GM19438 (cell line): ENCODE measurements at regions not wholly inside any gene's neighbourhood (a gene's known extent, or its start where the extent isn't known, plus 50 kb on each side); places are given as distances from the start of the nearest gene placed in this dataset.
"Not testable (repeated sequence)": the region's sequence is repeated elsewhere in the genome, so short reads cannot be mapped to it uniquely, and the experiment has no call there.

ENCODE experiments used
- ATAC-seq: cut with Tn5 transposase; IDR thresholded peaks from one replicate; pipeline ENCODE4 v1.9.1; 2021; ENCODE audit warnings: low read depth; ENCODE audit not compliant: unreplicated experiment

- no peak for ATAC-seq
Measured at GRCh38 chr13:59319276-59319675, 844.5 kb downstream of the DIAPH3 start.

DNA sequence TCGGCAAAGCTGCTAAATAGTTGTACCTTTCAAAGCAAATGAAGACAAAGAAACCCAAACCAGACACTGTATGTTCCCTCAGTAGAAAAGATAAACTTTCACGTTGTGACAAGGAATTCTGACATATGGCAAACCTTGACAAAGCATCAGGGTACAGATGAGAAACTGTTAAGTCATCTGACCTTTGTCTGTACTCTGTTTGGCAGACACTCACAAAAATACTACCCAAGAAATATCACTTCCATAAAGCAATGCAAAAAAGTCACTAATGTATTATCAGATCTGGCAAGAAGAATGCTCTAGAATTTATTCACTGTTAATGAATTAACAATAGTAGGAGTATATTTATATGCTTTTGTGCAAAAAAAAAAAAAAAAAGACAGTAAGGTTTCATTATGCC, 843.7 kb downstream of the DIAPH3 start:
- ATAC-seq, result no peak

- not testable (repeated sequence) for ATAC-seq
Measured at GRCh38 chr13:59324401-59324800, 839.3 kb downstream of the DIAPH3 start.

DNA sequence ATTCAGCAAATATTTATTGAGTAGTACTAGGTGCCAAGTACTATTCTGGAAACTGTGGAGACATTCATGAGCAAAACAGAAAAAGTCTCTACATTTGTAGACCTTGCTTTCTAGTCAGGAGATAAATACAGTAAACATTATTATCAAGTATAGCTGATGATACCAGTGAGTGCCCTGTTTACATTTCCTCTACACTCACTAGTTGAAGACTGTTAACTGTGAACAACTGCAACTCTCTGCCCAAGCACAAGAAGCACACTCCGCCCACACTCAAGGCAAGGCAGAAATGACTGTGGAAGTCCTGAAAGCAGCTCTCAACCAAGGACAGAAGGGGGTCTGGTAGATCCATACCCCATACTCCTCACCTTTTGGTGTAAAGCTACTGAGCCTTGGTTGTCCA, 837.0 kb downstream of the DIAPH3 start:
- no peak for ATAC-seq

DNA sequence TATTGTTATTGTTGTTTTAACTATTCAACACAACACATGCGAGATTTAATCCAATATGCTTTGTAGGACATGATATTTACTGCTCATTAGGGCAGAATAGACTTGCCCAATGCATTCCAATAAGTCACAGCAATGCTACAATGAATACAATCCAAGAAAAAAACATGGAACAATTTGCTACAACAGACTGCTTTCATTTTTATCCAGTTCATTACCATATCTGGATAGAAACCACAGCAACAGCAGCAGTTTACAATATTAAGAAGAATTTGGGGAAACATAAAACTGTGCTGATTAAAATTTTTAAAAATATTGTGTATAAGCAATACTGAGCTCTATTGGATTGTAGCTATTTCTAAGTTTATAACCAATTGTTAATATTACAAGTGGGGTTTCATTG, 833.0 kb downstream of the DIAPH3 start:
- no peak for ATAC-seq

DNA sequence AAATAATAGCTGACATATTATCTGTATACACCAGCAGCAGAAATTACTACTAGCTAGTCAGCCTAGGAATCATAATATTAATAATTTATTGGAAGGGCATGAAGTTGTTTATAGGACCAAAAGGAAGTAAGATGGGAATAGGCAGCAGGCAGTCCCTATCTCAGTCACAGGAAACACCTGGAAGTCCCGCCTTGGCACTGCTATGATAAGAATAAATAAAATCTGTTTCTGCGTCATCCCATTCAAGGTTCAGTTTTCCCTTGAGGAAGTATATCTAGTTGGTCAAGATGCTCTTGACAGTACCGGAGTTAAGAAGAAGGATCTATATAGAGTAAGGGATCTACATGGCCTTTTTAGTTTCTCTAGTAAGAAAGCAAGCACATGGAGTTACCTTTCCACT, 830.8 kb downstream of the DIAPH3 start:
- no peak for ATAC-seq

DNA sequence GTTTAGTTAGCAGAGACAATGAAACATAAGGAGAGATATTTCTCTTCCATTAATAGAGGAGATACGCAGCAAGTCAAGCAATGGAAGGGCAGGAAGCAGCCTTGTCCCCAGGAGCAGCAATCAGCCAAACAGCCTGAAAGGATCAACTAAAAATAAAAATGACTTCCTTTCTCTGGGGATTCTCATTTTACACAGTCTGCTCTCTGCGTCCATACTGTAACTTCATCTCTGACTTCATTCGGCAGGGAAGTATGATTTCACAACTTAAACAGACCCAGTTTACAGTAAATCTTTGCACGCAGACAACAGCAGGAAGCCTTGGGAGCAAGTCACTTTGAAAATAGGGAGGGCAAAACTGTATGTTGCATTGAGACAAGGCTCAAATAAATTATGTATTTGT, 826.7 kb downstream of the DIAPH3 start:
- no peak for ATAC-seq

GRCh38 chr13:59340151-59340550, 823.6 kb downstream of the DIAPH3 start:
- ATAC-seq, result no peak

GRCh38 chr13:59340581-59340980, 823.1 kb downstream of the DIAPH3 start:
- no peak for ATAC-seq

DNA sequence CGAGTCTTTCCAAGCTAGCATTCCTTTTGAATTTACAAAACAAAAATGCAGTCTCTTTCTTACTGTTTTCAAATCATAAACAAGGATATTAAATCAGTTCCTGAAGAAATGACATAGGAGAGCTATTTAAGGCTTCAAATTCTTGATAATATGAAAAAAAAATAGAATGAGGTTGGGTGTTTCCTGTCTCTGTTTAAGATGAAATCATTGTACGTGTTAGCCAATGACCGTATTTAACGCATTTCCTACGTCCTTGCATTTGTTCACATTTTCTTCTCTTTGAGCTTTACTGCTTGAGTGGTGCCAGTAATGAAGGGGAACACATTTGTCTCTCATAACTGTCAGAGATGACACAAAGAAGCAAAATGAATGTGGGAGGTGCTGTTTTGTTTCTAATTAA, 821.3 kb downstream of the DIAPH3 start:
- no peak for ATAC-seq

DNA sequence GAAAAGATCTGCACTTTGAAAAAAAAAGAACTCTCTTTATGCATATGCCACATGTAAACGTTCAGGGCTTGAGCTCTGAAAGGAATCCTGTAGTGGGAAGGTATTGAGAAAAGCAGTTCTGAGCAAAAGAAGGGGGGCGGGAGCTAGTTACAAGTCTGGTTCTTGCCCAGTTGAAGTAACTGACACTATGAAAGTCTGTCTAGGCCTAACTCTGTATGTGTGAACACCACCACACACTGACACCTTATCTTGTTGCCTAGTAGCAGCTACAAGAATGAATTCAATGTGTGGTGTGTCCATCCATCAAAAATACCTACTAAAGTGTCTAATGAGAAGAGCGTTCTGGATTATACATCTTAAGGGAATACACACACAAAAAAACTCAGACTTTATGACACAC, 820.6 kb downstream of the DIAPH3 start:
- ATAC-seq, result no peak

DNA sequence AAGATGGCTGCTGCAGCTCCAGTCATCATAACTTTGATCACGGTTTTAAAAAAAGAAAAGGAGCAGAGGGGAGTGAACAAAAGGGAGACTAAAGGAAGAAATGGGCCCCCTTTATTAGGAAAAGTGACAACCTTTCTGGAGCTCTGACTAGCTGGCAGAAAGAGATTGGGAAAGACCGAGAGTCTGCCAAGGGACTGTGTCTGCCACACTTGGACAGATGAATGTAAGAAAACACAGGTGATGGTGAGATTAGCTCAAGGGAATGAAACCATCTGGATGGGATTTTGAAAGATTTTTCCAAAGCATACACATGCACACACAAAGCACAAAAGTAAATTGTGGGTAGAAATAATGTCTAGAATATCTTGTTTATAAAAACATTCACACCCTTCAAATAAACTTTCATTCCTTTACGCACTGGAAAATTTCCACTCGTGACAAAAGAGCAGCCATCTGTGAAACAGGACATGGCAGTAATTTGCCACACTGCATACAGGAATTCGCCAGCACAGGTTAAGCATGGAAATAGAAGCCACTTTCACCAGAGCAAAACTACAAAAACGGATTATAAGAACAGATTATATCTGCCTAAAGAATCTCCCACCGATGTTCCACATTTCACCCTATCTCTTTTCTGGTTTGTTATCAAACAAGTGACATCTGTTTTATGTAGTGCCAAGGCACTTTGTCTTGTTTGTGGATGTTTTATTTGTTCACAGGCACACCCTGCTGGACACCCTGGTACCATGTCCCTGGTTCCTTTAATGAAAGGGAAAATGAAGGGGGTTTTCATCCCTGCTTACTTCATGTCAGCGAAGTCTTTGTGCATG, 819.5 kb downstream of the DIAPH3 start:
- no peak for ATAC-seq

DNA sequence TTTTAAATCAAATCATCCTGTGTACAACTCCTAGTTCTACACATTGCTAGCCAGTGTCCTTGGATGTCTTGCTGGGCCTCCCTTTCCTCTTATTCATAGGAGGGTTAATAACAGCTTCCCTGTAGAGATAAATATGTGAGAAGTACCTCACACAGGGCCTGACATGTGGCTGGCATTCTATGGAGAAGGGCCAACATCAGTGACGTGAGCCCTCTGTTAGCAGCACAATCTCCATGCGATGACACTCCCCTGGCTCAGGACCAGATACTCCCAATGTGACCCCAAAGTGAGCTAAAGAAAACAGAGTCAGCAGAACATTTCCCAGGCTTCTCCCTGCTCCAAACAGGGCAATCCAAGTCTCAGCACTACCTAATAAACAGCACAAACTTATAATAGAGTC, 818.4 kb downstream of the DIAPH3 start:
- no peak for ATAC-seq

GRCh38 chr13:59346999-59347723, 816.6 kb downstream of the DIAPH3 start:
- no peak for ATAC-seq

GRCh38 chr13:59348617-59349016, 815.1 kb downstream of the DIAPH3 start:
- no peak for ATAC-seq

GRCh38 chr13:59352600-59352999, 811.1 kb downstream of the DIAPH3 start:
- no peak for ATAC-seq

DNA sequence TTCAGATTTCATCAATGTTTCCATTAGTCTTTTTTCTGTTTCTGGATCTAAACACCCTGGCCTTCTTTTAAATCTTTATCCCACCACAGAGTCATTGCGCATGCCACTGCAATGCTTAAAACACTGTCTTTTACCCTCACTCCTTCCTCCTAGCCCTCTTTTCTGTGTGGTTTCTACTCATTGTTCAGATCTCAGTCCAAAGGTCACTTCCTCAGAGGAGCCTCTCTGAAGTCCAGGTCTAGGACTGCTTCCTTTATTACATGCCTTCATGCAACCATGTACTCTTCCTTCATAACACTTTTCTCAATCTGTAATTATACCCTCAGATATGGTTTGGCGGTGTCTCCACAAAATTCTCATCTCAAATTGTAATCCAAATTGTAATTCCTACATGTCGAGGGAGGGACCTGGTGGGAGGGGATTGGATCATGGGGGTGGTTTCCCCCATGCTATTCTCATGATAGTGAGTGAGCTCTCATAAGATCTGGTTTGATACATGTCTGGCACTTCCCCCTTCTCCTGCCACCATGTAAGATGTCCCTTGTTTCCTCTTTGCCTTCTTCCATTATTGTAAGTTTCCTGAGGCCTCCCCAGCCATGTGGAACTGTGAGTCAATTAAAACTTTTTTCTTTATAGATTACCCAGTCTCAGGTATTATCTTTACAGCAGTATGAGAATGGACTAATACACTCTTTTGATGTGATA, 808.9 kb downstream of the DIAPH3 start:
- ATAC-seq, result no peak

- ATAC-seq, result no peak
Measured at GRCh38 chr13:59356607-59357006, 807.1 kb downstream of the DIAPH3 start.

DNA sequence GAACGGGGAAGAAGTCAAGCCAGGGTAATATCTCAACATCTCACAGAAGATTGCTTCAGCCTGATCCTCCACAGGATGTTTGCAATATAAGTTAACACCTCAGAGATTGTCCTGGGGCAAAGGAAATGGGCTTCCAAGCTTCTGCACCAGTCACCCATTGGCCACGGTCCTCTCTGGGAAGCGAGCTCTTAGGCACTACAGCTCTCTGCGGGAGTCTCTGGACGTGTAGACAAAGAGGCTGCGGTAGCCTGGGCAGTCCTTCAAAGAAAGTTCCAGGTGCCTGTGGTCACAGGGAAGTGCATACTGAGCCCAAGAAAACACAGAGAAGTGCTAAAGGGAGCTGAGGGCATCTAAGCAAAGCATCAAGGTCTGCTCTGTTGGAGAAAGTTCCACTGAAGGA, 805.7 kb downstream of the DIAPH3 start:
- no peak for ATAC-seq

- no peak for ATAC-seq
Measured at GRCh38 chr13:59360108-59360507, 803.6 kb downstream of the DIAPH3 start.

- ATAC-seq, result no peak
Measured at GRCh38 chr13:59360916-59361315, 802.8 kb downstream of the DIAPH3 start.
